ENCODE measurements at regions not wholly inside any gene's neighbourhood (a gene's known extent, or its start where the extent isn't known, plus 50 kb on each side); places are given as distances from the start of the nearest gene placed in this dataset.
"Not testable (repeated sequence)": the region's sequence is repeated elsewhere in the genome, so short reads cannot be mapped to it uniquely, and the experiment has no call there.

- H3K27me3 Mint-ChIP-seq: no peaks in the 10 kb centered on the region
- no peaks in the 10 kb centered on the region for H3K9me3 Mint-ChIP-seq (ENCODE audit: low read depth)
- no peak overlapping the region for H3K27ac Mint-ChIP-seq
- H3K4me3 Mint-ChIP-seq: no peak overlapping the region
- peaks cover 2% of the 10 kb centered on the region for H3K4me1 Mint-ChIP-seq (ENCODE audit: low read depth)
- peaks cover 2% of the 10 kb centered on the region for H3K36me3 Mint-ChIP-seq
Measured at GRCh38 chr12:11968048-11968383, 102.7 kb upstream of the BCL2L14 start.

DNA sequence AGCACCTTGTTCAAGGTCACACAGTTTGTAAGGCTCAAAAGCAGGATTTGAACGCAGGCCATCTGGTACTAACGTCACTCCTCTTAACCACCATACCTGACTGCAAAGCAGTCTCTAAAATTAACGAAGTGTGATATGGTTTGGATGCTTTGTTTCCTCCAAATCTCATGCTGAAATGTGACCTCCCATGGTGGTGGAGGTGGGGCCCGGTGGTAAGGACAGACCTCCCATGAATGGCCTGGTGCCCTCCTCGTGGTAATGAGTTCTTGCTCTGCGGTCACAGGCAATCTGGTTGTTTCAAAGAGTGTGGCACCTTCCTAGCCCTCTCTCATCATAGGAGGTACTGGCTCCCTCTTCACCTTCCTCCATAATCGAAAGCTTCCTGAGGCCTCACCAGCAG is 102.2 kb upstream of the BCL2L14 start:
- Mint-ChIP-seq H3K27ac (no peak overlapping the region), H3K4me3 (no peak overlapping the region), H3K36me3 (peaks cover 2% of the 10 kb centered on the region), H3K9me3 (ENCODE audit: low read depth) (no peaks in the 10 kb centered on the region), H3K4me1 (ENCODE audit: low read depth) (peaks cover 2% of the 10 kb centered on the region), H3K27me3 (no peaks in the 10 kb centered on the region)

DNA sequence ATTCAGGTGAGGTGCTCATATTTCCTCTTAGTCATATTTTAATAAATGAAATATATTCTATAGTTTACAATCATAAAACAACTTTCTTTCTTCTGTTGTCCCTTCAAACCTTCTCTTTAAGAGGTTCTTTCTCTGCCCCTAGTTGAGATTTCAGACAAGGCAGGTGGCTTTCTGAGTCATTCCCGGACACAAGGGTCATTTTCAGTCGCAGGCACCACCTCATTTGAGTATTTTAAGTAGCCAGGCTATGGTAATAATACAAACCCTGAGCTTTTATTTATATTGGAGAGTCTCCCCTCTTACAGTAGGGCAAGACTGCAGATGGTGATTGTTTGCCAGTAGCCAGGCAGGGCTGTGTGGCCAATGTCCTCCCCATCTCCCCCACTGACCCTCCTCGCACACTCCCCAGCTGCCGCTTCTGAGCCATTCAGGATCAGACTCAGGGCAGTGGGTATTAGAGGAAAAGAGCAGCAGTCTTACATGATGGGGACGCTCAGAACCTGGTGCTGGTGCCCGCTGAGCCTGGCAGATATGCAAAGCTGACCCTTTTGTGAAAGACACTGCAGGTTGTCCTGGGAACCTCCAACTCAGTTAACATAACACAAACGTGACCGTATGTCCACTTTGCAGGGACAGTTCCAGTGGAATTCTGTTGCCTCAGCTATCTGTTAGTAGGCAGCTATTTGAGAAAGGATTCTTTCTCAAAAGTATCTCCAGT is 101.1 kb upstream of the BCL2L14 start:
- Mint-ChIP-seq H3K9me3 (ENCODE audit: low read depth) (no peaks in the 10 kb centered on the region), H3K4me3 (no peak overlapping the region), H3K4me1 (ENCODE audit: low read depth) (peaks cover 4% of the 10 kb centered on the region), H3K27me3 (no peaks in the 10 kb centered on the region), H3K27ac (no peak overlapping the region), H3K36me3 (peaks cover 2% of the 10 kb centered on the region)

- Mint-ChIP-seq H3K9me3 (ENCODE audit: low read depth) (no peaks in the 10 kb centered on the region), H3K27ac (no peak overlapping the region), H3K4me1 (ENCODE audit: low read depth) (peaks cover 4% of the 10 kb centered on the region), H3K27me3 (no peaks in the 10 kb centered on the region), H3K4me3 (no peak overlapping the region), H3K36me3 (peaks cover 2% of the 10 kb centered on the region)
Measured at GRCh38 chr12:11970155-11970520, 100.6 kb upstream of the BCL2L14 start.

GRCh38 chr12:11973396-11973795 is 97.3 kb upstream of the BCL2L14 start:
- Mint-ChIP-seq H3K27ac (no peak overlapping the region), H3K27me3 (no peaks in the 10 kb centered on the region), H3K36me3 (peaks cover 2% of the 10 kb centered on the region), H3K9me3 (ENCODE audit: low read depth) (no peaks in the 10 kb centered on the region), H3K4me1 (ENCODE audit: low read depth) (peaks cover 4% of the 10 kb centered on the region), H3K4me3 (no peak overlapping the region)

- no peaks in the 10 kb centered on the region for H3K36me3 Mint-ChIP-seq
- H3K4me1 Mint-ChIP-seq (ENCODE audit: low read depth): peaks cover 28% of the 10 kb centered on the region
- no peaks in the 10 kb centered on the region for H3K27me3 Mint-ChIP-seq
- no peak overlapping the region for H3K27ac Mint-ChIP-seq
- H3K4me3 Mint-ChIP-seq: no peak overlapping the region
- H3K9me3 Mint-ChIP-seq (ENCODE audit: low read depth): no peaks in the 10 kb centered on the region
Measured at GRCh38 chr12:11976005-11976404, 94.7 kb upstream of the BCL2L14 start.

GRCh38 chr12:11978726-11979384 is 91.9 kb upstream of the BCL2L14 start:
- H3K4me3 Mint-ChIP-seq: no peak overlapping the region
- peaks cover 48% of the 10 kb centered on the region for H3K4me1 Mint-ChIP-seq (ENCODE audit: low read depth)

DNA sequence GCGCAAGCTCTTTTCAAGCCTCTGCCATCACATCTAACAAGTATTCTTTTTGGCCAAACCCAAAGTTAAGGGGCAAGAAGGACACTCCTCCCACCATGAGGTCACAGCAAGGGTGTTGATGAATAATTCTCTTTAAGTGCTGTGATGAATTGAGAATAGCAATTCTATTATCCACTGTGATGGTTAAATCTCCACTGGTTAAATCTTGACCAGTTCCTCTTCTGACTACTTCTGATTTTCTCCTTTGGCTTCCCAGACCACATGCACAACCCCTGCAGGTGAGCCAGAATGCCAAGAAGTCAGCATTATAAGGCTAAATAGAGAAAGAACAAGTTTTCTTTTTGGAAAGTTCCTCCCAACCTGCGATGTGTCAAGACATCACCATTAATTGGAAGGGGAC is 90.6 kb upstream of the BCL2L14 start:
- H3K4me1 Mint-ChIP-seq (ENCODE audit: low read depth): peaks cover 48% of the 10 kb centered on the region
- H3K4me3 Mint-ChIP-seq: peak overlapping the region; percentile 54
- peaks cover 3% of the 10 kb centered on the region for H3K36me3 Mint-ChIP-seq
- H3K9me3 Mint-ChIP-seq (ENCODE audit: low read depth): no peaks in the 10 kb centered on the region
- H3K27ac Mint-ChIP-seq: peak overlapping the region; percentile 89
- H3K27me3 Mint-ChIP-seq: no peaks in the 10 kb centered on the region

More at GRCh38 chr12:11978726-11979384, 91.9 kb upstream of the BCL2L14 start:
- no peaks in the 10 kb centered on the region for H3K27me3 Mint-ChIP-seq
- H3K9me3 Mint-ChIP-seq (ENCODE audit: low read depth): no peaks in the 10 kb centered on the region
- no peak overlapping the region for H3K27ac Mint-ChIP-seq
- H3K36me3 Mint-ChIP-seq: peaks cover 3% of the 10 kb centered on the region

- H3K36me3 Mint-ChIP-seq: peaks cover 5% of the 10 kb centered on the region
- peaks cover 2% of the 10 kb centered on the region for H3K9me3 Mint-ChIP-seq (ENCODE audit: low read depth)
- H3K27ac Mint-ChIP-seq: peak overlapping the region; percentile 89
- H3K4me1 Mint-ChIP-seq (ENCODE audit: low read depth): peaks cover 48% of the 10 kb centered on the region
- peak overlapping the region; percentile 44 for H3K4me3 Mint-ChIP-seq
- no peaks in the 10 kb centered on the region for H3K27me3 Mint-ChIP-seq
Measured at GRCh38 chr12:11981121-11981733, 89.5 kb upstream of the BCL2L14 start.

DNA sequence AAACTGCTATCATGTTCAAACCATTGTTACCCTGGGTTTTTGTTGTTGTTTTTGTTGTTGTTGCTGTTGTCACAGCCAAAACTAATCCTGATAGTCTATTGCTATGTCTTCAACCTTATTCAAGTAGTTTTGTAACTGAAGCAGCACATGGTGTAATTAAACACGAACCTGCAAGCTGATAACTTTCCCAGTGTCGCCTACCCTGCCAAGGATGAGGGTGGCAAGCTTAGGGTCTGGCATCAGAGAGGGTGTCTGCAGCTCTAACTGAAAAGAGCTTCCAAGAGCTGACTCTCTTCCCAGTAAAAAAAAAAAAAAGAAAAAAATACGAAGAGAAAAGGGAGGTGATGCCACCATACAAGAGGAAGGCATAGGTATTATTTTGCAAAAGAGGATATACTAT is 86.3 kb upstream of the BCL2L14 start:
- peaks cover 6% of the 10 kb centered on the region for H3K9me3 Mint-ChIP-seq (ENCODE audit: low read depth)
- peaks cover 38% of the 10 kb centered on the region for H3K4me1 Mint-ChIP-seq (ENCODE audit: low read depth)
- no peak overlapping the region for H3K4me3 Mint-ChIP-seq
- H3K36me3 Mint-ChIP-seq: peaks cover 8% of the 10 kb centered on the region
- no peaks in the 10 kb centered on the region for H3K27me3 Mint-ChIP-seq
- H3K27ac Mint-ChIP-seq: no peak overlapping the region

DNA sequence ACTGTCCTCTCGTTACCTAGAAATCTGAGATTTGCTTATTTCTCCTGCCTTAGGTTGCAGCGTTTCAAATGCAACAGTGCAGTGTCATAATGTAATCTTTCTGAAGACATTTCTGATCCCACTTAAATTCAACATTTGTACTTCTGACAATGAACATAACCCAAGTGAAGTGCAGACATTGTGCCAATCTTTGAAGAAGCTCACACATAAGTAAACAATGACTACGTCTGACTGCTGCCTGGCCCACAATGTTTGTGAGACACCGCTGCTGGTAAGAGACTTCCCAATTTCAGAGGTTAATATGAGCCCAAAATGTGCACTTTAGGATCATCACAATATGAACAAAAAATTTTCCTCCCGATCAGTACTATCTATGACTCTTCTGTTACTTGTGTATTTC is 84.6 kb upstream of the BCL2L14 start:
- Mint-ChIP-seq H3K27me3 (no peaks in the 10 kb centered on the region), H3K4me1 (ENCODE audit: low read depth) (peaks cover 20% of the 10 kb centered on the region), H3K27ac (no peak overlapping the region), H3K9me3 (ENCODE audit: low read depth) (peaks cover 6% of the 10 kb centered on the region), H3K4me3 (no peak overlapping the region), H3K36me3 (peaks cover 8% of the 10 kb centered on the region)

- Mint-ChIP-seq H3K4me1 (ENCODE audit: low read depth) (peaks cover 7% of the 10 kb centered on the region), H3K4me3 (no peak overlapping the region)
Measured at GRCh38 chr12:11987901-11988300, 82.8 kb upstream of the BCL2L14 start.

DNA sequence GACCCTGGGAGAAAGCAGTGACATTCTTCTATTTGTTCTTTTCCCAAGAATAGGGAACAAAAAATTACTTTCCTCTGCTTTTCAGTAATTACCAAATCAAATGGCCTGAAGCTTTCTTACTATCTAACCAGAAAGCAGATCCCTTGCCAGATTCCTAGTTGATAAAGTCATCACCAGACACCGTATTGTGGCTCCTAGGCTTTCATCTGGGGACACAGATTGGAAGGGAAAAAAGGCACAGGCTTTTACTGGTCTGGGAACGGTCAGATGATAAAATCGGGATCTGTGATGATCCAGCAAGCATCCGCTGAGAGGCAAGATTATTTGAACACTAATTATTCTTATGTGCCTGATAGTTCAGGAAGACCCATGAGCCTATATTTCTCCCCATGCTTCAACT is 79.1 kb upstream of the BCL2L14 start:
- Mint-ChIP-seq H3K4me1 (ENCODE audit: low read depth) (no peaks in the 10 kb centered on the region), H3K9me3 (ENCODE audit: low read depth) (peaks cover under 1% of the 10 kb centered on the region), H3K4me3 (no peak overlapping the region), H3K27me3 (no peaks in the 10 kb centered on the region), H3K36me3 (peaks cover 11% of the 10 kb centered on the region), H3K27ac (no peak overlapping the region)

More at GRCh38 chr12:11987901-11988300, 82.8 kb upstream of the BCL2L14 start:
- peaks cover 6% of the 10 kb centered on the region for H3K9me3 Mint-ChIP-seq (ENCODE audit: low read depth)
- H3K27ac Mint-ChIP-seq: no peak overlapping the region
- H3K36me3 Mint-ChIP-seq: peaks cover 11% of the 10 kb centered on the region
- H3K27me3 Mint-ChIP-seq: no peaks in the 10 kb centered on the region

GRCh38 chr12:11992515-11992914 is 78.2 kb upstream of the BCL2L14 start:
- Mint-ChIP-seq H3K27me3 (no peaks in the 10 kb centered on the region), H3K36me3 (peaks cover 11% of the 10 kb centered on the region), H3K9me3 (ENCODE audit: low read depth) (no peaks in the 10 kb centered on the region), H3K4me3 (no peak overlapping the region), H3K4me1 (ENCODE audit: low read depth) (peaks cover 2% of the 10 kb centered on the region), H3K27ac (no peak overlapping the region)

DNA sequence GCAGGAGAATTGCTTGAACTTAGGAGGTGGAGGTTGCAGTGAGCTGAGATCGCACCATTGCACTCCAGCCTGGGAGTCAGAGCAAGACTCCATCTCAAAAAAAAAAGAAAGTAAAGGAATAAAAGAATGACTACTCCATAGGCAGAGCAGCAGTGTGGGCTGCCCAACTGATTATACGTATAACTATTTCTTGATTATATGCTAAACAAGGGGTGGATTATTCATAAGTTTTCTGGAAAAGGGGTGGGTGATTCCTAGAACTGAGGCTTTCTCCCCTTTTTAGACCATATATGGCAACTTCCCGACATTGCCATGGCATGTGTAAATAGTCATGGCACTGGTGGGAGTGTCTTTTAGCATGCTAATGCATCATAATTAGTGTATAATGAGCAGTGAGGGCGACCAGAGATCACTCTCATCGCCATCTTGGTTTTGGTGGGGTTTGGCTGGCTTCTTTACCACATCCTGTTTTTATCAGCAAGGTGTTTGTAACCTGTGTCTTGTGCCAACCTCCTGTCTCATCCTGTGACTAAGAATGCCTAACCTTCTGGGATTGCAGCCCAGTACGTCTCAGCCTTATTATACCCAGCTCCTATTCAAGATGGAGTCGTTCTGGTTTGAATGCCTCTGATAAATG is 72.3 kb upstream of the BCL2L14 start:
- peak overlapping the region; percentile 7 for H3K4me3 Mint-ChIP-seq
- H3K9me3 Mint-ChIP-seq (ENCODE audit: low read depth); H3K27me3 Mint-ChIP-seq: not testable (repeated sequence)
- H3K27ac Mint-ChIP-seq: peak overlapping the region; percentile 77
- peaks cover 12% of the 10 kb centered on the region for H3K36me3 Mint-ChIP-seq
- peaks cover 32% of the 10 kb centered on the region for H3K4me1 Mint-ChIP-seq (ENCODE audit: low read depth)

Measured in activated naive CD8-positive, alpha-beta T cell (primary cell).